ENCODE measurements at regions not wholly inside any gene's neighbourhood (a gene's known extent, or its start where the extent isn't known, plus 50 kb on each side); places are given as distances from the start of the nearest gene placed in this dataset. TPM values are rescaled to one million over a fixed set of nuclear protein-coding genes. Genes with fewer than 3 reads are reported as not detected.

Small RNA genes lying in the stretch of these regions (small RNA-seq; reads per million reads assigned to genes)
- gene RF00019 (ENCODE audit: insufficient read depth) (not detected), gene RNU6-830P (ENCODE audit: insufficient read depth) (not detected)
